Activated CD4-positive, alpha-beta T cell treated with anti-CD3 and anti-CD28 coated beads for 48 hours (primary cell): ENCODE measurements at regions not wholly inside any gene's neighbourhood (a gene's known extent, or its start where the extent isn't known, plus 50 kb on each side); places are given as distances from the start of the nearest gene placed in this dataset.
A peak's percentile ranks its signal among the peaks of the same experiment; 100 is the strongest.

ENCODE experiments used
- DNase-seq: peaks from one replicate; pipeline ENCODE4 v3.0.0-alpha.2; 2020

DNA sequence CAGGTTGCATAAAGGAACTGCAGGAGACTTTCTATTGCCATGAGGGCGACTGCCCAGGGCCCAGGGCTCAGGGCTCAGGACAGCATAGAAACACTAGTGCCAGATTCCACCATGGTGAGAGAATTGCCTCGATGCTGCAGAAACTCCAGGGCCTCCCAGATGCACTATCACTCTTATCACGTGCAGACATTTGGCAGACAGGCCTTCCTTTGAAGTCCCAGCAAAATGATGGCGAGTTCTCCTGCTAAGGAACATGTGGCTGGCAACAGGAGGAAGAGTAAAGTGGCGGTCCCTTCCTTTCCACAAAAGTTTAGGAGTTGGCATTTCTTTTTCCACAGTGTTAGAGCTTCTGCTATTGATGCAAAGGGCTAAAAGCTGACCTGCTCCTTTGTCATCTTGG, 214.0 kb upstream of the LNX1 start:
- DNase-seq: no peak

DNA sequence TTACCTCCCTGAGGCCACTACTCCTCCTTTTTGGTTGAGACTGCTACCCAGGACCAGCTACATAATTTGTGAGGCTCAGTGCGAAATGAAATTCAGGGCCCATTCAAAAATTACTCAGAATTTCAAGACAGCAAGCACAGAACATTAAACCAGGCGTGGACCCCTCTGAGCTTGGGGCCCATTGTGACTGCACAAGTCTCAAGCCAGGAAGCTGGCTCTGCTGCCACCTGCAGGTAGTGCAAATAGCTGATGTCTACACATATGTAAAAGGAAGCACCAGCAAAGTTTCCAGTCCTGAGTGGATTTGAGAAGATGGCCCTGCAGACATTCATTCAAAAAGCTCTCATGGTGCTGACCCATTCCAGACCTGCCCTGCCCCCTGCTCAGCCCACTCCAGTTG, 213.4 kb upstream of the LNX1 start:
- DNase-seq: peak; percentile 31

DNA sequence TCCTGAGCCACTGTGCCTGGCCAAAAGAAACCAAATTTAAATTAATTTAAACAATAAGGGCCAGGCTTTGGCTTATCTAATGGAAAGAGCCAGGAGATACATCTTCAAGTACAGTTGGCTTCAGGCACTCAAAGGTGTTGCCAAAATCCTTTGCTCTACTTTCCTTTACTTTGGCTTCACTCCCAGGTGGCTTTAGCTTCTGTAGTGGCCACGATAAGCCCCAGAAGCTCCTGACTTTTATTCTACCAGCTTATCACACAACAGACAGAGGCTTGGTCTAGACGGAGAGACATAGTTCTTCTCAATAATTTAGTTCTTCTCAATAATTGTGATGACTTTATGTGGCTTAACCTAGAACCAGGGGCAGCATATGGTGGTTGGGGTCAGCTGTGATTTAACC, 211.2 kb upstream of the LNX1 start:
- DNase-seq: no peak

DNA sequence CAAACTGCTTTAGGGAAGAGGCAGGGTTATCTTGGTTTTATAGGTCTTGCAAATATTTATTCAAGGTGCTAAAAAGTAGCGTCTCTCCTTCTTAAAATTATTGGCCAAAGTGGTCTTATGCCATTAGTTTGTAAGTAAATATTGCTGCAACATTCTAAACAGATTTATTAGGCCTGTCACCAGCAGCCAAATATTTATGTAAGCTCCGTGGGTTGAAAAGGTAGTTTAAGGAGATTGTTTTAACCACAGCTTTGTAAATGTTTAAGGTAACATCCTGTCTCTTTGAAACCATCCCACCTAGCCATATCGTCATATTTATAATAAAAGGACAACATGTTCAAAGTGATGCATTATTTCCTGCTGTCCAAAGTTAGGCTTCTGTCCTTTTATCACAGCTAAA, 210.1 kb upstream of the LNX1 start:
- no peak for DNase-seq

DNA sequence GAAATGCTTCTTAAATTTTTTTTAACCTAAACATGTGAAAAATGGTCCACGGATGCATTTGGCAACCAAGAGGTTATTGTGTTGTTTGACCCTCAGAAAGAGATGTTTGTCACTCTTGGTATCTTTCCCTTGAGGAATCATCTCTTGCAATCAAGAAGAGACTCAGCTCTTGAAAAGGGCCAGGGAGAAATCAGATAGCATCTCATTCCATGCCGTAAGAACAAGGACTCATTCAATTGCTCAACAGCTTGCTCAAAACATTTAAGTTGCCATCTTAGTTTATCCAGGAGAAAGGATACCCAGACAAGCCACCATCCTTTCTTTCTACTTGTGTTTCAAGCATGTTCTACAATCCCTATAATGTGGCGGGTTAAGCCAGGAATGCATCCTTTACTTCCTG, 209.5 kb upstream of the LNX1 start:
- DNase-seq: no peak

DNA sequence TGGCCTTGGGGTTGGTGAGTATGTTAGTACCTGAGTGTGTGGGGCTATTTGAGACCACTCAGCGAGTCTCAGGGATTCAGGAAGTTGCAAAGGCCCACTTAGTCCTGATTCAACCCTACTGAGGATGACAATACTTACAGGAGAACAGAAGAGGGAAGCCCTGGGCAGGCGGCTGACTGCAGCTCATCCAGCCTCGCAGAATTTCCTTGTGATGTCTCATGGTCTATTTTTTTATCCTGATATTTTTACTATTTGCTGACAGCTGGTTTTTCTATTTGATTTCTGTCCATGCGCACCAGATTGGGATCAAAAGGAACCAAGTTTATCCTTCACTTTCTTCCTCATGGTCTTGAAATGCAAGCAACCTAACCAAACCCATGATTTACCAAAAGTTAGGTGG, 201.8 kb upstream of the LNX1 start:
- DNase-seq: no peak

DNA sequence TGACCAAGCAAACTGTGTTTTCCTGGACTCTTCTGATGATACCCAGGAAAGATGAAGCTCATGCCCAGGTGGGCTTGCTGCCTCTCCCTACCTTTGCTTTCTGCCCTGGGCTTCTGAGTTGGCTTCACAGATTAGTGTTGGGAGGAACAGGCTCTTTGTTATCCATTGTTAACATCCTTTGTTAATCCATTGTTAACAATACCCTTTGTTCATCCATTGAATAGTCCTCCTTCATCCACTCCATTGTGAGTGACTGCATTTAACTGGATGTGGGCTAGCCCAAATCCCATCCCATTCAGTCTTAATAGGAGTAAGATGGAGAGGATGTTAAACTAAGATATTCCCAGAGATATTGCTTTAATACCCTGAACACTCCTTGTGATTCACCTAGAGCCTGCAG, 199.0 kb upstream of the LNX1 start:
- no peak for DNase-seq

DNA sequence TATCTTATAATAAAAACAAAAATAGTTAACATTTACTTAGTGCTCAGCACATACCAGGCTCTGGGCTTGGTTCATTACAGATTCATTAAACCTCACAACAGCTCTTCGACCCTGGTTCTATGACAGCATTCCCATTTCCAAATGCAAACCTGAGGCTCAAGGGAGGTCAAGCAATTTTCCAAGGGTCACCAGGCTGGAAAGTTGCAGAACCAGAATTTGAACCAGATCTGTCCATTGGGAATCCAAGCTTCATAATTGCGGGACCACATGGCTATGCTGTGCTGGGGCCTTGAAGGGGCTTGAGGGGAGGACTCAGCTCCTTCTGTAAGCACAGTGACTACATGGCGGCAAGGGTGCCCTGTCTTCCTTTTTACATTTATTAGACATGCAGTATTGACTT, 197.3 kb upstream of the LNX1 start:
- no peak for DNase-seq

DNA sequence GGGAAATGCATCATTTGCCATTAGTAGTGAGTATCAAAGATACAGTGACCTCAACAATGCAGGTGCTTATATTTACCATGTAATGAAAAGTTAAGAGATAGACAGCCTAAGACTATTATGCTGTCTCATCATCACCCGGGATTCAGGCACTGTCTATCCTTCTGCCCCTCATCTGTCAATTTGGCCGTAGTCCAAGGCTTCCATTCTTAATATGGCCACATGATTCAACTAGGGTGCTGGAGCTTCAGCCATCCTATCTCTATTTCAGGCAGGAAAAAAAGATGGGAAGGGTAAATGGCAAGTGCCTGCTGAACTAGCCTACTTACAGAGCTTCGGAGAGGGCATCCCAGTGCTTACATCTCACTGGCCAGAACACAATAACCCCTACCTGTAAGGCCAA, 196.7 kb upstream of the LNX1 start:
- no peak for DNase-seq

DNA sequence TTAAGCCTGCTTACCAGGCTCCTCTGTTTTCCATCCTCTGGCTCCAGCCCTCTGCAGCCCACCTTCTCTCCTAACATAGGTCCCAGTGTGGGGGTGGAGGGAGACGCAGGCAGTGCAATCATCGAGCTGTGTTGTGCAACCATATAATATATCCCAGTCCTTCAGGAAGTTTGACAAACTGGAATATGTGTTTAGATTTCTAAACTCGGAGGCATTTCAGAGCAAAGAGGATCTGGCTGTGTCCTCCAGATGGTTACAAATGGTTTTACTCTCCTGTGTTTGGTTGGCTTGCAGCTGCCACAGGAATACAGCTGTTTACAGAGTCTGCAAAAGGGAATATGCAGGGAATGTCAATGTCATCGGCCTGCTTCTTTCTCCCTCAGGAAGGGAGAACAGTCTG, 195.3 kb upstream of the LNX1 start:
- DNase-seq: no peak

DNA sequence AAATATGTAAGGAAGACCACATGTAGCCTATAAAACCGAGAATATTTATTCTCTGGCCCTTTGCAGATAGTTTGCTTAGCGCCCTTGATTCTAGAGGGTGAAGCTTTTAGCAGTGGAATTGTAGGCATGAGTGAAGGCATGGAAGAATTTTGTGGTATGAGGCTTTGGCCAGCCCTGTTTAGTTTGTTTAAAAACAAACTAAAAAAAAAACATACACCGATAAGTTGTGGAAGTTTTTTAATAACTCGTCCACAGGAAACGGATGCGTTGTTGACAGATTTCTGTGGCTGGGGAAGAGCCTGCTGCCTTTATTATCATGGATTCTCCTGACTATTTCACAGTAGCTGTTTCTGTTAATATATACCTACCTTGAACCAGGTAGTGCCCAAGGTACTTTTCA, 194.7 kb upstream of the LNX1 start:
- no peak for DNase-seq

DNA sequence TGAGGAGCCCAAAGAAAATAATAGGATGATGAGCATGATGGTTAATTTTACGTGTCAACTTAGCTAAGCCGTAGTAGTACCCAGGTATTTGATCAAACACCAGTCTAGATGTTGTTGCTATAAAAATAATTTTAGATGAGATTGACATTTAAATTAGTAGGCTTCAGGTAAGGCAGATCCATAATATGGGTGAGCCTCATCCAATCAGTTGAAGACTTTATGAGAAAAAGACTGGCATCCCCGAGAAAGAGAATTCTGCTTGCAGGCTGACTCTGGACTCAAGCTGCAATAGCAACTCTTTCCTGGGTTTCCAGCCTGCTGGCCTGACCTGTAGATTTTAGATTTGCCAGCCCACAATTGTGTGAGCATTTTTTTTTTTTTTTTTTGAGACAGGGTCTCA, 192.8 kb upstream of the LNX1 start:
- no peak for DNase-seq

DNA sequence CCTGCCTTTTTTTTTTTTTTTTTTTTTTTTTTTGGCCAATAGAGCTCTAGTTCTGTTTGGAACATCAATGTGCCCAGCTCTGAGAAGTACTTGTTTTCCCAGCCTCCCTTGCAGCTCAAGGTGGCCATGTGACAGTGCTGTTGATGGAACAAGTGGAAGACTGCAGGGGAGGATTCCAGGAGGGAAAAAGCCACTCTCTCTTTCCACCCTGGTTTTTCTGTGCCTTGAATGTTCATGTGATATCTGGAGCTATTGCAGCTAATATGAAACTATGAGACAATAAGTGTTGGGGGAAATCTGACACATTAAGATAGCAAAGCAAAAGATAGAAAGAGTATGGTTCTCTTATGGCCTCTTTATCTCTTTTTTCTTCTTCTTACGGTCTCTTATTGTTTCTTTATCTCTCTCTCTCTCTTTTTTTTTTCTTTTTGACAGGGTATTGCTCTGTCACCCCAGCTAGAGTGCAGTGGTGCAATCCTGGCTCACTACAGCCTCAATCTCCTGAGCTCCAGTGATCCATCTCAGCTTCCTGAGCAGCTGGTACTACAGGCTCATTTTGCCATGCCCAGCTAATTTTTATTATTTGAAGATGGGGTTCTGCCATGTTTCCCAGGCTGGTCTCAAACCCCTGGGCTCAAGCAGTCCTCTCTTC, 192.0 kb upstream of the LNX1 start:
- no peak for DNase-seq

DNA sequence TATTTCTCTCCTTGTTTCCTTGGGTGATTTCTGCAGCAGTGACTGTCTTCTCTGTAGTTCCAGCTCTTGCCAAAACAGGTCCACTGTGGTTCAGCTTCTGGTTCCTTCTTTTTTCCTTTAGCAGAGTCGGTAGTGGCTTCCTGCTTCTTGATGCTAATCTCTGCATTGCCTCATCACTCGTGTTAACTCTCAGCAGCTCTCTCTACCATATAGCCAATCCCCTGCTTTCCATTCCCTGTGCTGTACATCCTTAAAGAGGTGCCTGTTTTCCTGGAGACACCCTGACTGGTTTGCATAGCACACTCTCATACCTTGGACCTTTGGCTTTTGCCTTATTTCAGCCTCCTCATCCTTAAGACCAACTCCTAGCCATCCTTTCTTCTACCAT, 191.2 kb upstream of the LNX1 start:
- DNase-seq: no peak

DNA sequence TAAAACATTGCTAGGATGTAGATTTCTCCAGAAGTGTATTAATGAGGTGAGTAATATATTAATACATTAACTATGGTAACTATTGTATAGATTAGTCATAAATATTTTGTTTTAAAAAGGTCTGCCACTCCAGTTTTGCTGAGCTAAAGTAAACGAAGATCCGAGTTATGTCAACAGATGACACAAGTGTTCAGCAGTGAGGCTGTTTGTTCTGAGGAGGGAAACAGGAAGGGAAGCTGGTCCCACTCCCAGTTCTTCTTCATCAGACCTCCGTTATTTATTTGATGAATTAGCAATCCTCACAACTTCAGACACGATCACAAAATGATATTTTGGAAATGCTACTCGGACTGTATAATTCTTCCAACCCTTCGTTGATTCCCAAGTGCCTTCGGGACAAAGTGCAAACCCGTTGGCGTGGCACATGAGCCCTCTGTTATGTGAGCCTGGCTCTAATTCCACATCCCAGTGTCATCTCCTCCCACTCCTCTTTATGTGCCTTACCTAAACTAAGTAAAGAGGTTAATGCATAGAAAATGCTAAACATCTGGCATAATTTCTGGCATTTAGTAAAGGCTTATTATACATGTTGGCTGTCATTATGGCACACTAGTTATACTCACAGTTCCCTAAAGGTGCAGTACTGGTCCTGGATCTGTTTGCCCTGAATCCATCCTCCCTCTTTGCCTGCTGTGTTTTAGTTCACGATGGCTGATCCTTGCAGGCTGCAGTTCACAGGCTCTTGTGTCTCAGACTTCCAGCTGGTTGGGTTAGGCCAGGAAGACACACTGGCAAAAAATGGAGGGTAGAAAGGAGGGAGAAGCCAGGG, 190.6 kb upstream of the LNX1 start:
- no peak for DNase-seq

DNA sequence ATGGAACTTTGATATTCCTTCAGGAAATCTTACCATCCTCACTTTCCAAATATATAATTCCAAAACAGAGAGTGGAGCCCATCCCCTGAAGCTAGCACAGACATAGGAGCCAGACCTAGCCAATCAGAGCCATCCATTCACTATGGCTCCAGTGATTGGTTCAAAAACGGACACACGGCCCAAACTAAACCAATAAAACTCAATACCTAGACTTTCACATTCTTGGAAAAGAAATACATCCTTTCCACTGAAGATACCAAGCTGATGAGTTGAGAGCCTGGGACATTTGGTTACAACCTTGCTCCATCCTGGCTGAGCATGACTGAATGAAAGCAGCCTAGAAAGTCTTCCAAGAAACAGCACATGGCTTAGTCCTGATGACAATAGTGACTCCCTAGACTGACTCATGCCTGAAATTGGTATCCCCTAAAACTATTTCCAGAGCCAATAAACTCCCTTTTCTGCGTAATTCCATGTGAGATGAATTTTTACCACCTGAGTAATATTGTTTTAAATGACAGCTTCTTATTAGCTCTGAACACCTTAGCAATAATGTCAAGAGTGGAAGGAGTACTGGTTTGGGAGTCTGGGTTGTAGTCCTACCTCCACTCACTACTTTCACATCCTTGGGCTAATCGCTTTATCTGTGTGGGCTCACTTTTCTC, 189.6 kb upstream of the LNX1 start:
- no peak for DNase-seq

DNA sequence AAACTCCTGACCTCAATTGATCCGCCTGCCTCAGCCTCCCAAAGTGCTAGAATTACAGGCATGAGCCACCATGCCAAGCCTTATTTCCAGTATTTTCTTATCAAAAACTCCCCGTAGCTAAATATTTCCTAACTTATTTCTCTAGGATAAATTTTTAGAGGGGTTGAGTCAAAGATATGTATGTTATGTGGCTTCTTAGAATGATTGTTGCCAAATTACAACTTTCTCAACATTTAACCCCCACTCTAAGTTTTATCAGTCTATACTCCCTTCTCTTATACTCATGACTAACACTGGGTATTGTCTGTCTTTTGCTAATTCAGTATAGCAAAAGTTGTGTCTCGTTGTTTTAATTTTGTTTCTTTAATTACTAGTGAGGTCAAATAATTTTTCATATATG, 187.7 kb upstream of the LNX1 start:
- DNase-seq: no peak

DNA sequence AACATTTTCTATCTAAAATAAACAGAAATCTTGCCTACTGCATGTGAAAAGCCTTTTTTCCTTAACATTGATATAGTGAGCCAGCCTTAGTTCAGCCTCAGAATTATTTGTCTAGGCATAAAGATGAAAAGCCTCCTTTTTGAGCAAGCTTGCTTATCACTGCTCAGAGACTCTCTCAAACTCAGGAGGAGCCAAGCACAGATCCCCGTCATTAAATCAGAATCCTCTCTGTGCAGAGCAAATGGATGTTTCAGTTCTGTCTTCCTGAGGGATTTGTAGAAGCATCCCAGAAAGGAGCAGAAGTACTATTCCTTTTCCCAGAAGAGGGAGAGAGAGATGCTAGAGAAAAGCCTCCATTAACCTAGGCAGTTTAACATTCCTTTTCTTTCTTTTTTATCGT, 186.9 kb upstream of the LNX1 start:
- no peak for DNase-seq

DNA sequence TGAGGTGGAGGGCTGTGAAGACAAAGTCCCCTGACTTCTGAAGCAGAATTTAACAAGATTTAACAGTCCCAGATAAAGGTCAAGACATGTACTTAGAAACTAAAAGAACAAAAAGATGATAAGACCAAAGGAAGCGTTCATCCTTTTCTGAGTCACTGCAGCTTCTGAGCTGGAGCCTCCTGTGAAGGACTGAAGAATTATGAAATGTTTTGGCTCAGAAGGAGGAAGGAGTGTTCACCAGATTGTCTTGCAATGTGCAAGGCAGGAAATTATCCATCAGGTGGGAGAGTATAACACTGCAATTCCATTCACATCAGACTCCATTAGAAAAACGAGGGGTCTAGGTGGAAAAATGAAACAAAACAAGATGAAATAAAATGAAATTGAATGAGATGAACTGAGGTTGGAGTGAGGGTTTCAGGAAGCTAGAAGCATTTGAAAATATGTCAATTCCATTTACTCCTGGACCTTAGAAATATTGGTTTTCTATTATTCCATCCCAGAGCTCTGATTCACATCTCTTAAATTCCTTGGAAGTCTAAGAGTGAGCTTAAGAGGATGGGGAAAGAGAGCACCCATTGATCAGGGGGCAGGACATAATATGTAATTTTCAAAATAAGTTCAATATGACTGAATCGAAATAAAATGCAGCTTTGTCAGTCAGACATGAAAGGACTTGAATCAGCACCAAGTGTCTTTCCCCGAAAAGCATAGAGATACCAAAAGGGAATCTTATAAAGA, 186.1 kb upstream of the LNX1 start:
- DNase-seq: no peak

DNA sequence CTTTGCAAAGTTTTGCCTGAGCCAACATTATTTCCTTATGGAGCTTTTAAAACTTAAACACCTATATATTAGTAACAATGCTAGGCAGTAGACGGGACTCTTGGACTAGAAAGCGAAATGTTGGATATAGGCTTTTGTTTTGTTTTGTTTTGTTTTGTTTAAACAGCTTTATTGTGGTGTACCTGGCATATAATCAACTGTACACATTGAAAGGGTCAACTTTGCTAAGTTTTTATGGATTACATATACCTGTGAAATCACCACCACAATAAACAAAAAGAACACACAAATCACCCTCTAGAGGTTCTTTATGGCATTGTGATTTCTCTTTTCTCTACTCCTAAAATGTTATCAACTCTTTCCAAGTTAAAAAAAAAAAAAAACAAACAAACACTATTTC, 184.9 kb upstream of the LNX1 start:
- DNase-seq: no peak

DNA sequence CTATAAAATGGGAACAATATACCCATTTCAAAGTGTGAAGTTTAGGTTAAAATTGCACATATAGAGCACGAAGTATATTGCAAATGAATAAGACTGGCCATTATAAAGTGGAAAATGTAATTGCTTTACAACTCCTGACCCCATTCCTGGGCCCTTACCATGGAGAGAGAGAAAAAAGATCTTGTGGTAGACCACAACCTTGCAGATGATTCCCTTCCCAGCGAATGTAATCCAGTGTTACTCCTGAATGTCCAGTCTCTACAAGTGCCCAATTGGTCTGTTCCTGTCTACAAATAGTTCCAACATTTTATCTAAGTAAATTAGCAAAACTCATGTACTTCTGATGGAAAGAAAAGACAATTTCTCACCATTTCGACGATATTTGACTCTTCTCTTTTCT, 184.1 kb upstream of the LNX1 start:
- no peak for DNase-seq

DNA sequence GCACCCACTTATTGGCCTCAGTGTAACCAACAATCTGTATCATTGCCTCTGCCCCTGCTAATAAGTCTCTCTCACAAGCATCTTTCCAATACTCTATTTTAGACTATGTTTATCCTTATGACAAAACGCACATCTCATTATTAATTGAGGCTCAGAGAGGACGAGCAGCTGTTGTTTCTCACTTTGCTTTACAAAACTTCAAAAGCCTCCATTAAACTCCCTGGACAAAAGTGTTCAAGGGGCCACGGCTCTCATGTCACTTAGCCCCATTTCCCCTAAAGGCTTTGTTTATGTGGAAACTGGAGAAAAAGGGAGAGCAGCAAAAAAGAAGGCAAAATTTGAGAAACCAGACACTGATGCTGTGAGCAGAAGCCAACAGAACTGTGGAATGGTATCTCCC, 180.0 kb upstream of the LNX1 start:
- DNase-seq: no peak

DNA sequence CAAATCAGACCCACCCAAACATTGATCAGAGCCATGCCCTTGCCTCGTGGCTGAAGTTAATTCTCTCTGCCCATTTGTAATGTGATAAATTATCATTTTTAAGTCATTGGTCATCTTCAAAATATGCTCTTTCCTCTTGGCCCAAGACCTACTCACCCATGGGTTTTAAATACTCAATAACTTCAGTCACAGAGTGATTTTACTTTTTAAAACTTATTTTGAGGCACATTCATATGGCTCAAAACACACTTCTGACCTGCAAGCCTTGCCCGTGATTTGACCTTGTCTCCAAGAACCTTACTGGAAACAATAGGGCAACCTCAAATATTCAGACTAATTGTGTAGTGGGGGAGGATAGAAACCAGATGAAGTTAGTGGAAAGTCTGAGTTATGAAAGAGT, 176.2 kb upstream of the LNX1 start:
- no peak for DNase-seq
